Ishikawa (cell line): ENCODE measurements at regions not wholly inside any gene's neighbourhood (a gene's known extent, or its start where the extent isn't known, plus 50 kb on each side); places are given as distances from the start of the nearest gene placed in this dataset.

ENCODE experiments used
- CEBPB ChIP-seq: IDR thresholded peaks from 2 replicates; pipeline ENCODE4 v1.6.1; 2012
- CREB1 ChIP-seq: IDR thresholded peaks from 2 replicates; pipeline ENCODE4 v1.6.1; 2012; ENCODE audit warnings: low read depth
- EGR1 ChIP-seq: IDR thresholded peaks from 2 replicates; pipeline ENCODE4 v1.6.1; 2012
- EP300 ChIP-seq: IDR thresholded peaks from 2 replicates; pipeline ENCODE4 v1.6.1; 2012; ENCODE audit warnings: borderline replicate concordance
- FOXM1 ChIP-seq: IDR thresholded peaks from 2 replicates; pipeline ENCODE4 v1.6.1; 2012; ENCODE audit warnings: low read depth, borderline replicate concordance
- MAX ChIP-seq: IDR thresholded peaks from 2 replicates; pipeline ENCODE4 v1.6.1; 2012
- NFIC ChIP-seq: IDR thresholded peaks from 2 replicates; pipeline ENCODE4 v1.6.1; 2012
- RAD21 ChIP-seq: IDR thresholded peaks from 2 replicates; pipeline ENCODE4 v1.6.1; 2012; ENCODE audit warnings: low read depth
- REST ChIP-seq: IDR thresholded peaks from 2 replicates; pipeline ENCODE4 v1.6.1; 2012; ENCODE audit warnings: low read depth, mild to moderate bottlenecking
- TAF1 ChIP-seq: IDR thresholded peaks from 2 replicates; pipeline ENCODE4 v1.6.1; 2012; ENCODE audit warnings: low read depth, mild to moderate bottlenecking
- TCF12 ChIP-seq: IDR thresholded peaks from 2 replicates; pipeline ENCODE4 v1.6.1; 2012; ENCODE audit warnings: low read depth
- TEAD4 ChIP-seq: IDR thresholded peaks from 2 replicates; pipeline ENCODE4 v1.6.1; 2012
- USF1 ChIP-seq: IDR thresholded peaks from 2 replicates; pipeline ENCODE4 v1.6.1; 2012
- YY1 ChIP-seq: IDR thresholded peaks from 2 replicates; pipeline ENCODE4 v1.6.1; 2012; ENCODE audit warnings: low read depth
- ZBTB7A ChIP-seq: IDR thresholded peaks from 2 replicates; pipeline ENCODE4 v1.6.1; 2012; ENCODE audit warnings: low read depth

- no peak for TF ChIP-seq TAF1
- no peak for TF ChIP-seq YY1
- TF ChIP-seq USF1: no peak
- TF ChIP-seq CEBPB: no peak
- no peak for TF ChIP-seq CREB1
These were observed 78.3 kb downstream of the SNX5 start for GRCh38 chr20:17890330-17890729.

- TF ChIP-seq RAD21: 0 out of 2 replicates have a peak, but pooled peaks have one; percentile 16
- no peak for TF ChIP-seq YY1
- TF ChIP-seq CREB1: no peak
These were observed 79.4 kb downstream of the SNX5 start for GRCh38 chr20:17889226-17889625.

- TF ChIP-seq TCF12 (no peak), CREB1 (no peak), TAF1 (no peak), EP300 (no peak), MAX (no peak), RAD21 (no peak)
These were observed 80.5 kb downstream of the SNX5 start for GRCh38 chr20:17888044-17888443.

GRCh38 chr20:17887331-17888030 lies 81.1 kb downstream of the SNX5 start:
- no peak for TF ChIP-seq TCF12
- TF ChIP-seq YY1: no peak
- no peak for TF ChIP-seq RAD21
- TF ChIP-seq EGR1: no peak
- TF ChIP-seq FOXM1: no peak
- no peak for TF ChIP-seq ZBTB7A

GRCh38 chr20:17885544-17885943 lies 83.0 kb downstream of the SNX5 start:
- TF ChIP-seq REST (no peak), EGR1 (no peak), CEBPB (no peak), MAX (no peak), RAD21 (no peak), USF1 (no peak), CREB1 (no peak), ZBTB7A (no peak), YY1 (no peak), TCF12 (no peak), NFIC (no peak)

GRCh38 chr20:17885076-17885475 lies 83.5 kb downstream of the SNX5 start:
- no peak for TF ChIP-seq TEAD4
- no peak for TF ChIP-seq MAX

- TF ChIP-seq TAF1 (no peak), TCF12 (no peak), USF1 (no peak), EP300 (no peak), RAD21 (no peak), CEBPB (no peak), REST (no peak), CREB1 (no peak), NFIC (no peak), TEAD4 (no peak), FOXM1 (no peak)
These were observed 84.1 kb downstream of the SNX5 start for GRCh38 chr20:17884307-17885003.
